Upper lobe of left lung (tissue), 6 donors: ENCODE measurements at regions not wholly inside any gene's neighbourhood (a gene's known extent, or its start where the extent isn't known, plus 50 kb on each side); places are given as distances from the start of the nearest gene placed in this dataset.

Source experiments
- ATAC-seq, 2 donors: fragments of 200-7000 bp; cut with Tn5 transposase; one replicate each; pipeline ENCODE4 v1.9.1; 2022; ENCODE audit warnings: mild to moderate bottlenecking in 2 of 2, moderate library complexity in 2 of 2; ENCODE audit not compliant: low FRiP score in 2 of 2
- DNase-seq, 2 donors: peaks; one replicate each; pipeline ENCODE4 v3.0.0-alpha.2; 2019 to 2020
- H3K27ac ChIP-seq, 4 donors: fragments of 200-600 bp; sonication (generic); one replicate each; pipeline ENCODE4 v1.5.1; 2016 to 2019
- H3K27me3 ChIP-seq, 4 donors: fragments of 200-600 bp; sonication (generic); one replicate each; pipeline ENCODE4 v1.5.1; 2017 to 2019
- H3K36me3 ChIP-seq, 4 donors: fragments of 200-600 bp; sonication (generic); one replicate each; pipeline ENCODE4 v1.5.1; 2016 to 2019
- H3K4me1 ChIP-seq, 4 donors: fragments of 200-600 bp; sonication (generic); one replicate each; pipeline ENCODE4 v1.5.1; 2018 to 2019
- H3K4me3 ChIP-seq, 4 donors: fragments of 200-600 bp; sonication (generic); one replicate each; pipeline ENCODE4 v1.5.1; 2017 to 2019; ENCODE audit warnings: mild to moderate bottlenecking in 2 of 4, moderate library complexity in 1 of 4
- H3K9me3 ChIP-seq, 4 donors: fragments of 200-600 bp; sonication (generic); one replicate each; pipeline ENCODE4 v1.5.1; 2018 to 2019
- EP300 ChIP-seq, 4 donors: sonication (generic); formaldehyde crosslinking; IDR thresholded peaks; one replicate each; pipeline ENCODE4 v1.5.1; 2017; ENCODE audit warnings: antibody characterized with exemption in 4 of 4, control low read depth in 2 of 4
- POLR2A ChIP-seq, 4 donors: fragments of 450-650 bp; IDR thresholded peaks; one replicate each; pipeline ENCODE4 v1.5.1; 2016 to 2017; ENCODE audit warnings: antibody characterized with exemption in 4 of 4, mild to moderate bottlenecking in 2 of 4
- POLR2AphosphoS5 ChIP-seq, 2 donors: sonication (generic); formaldehyde crosslinking; IDR thresholded peaks; one replicate each; pipeline ENCODE4 v1.5.1; 2017; ENCODE audit warnings: antibody characterized with exemption in 2 of 2
- WGBS, 2 donors: methylation state at CpG; one replicate each; pipeline ENCODE4 v1.1.5; 2017 to 2018; 5-methylcytosine and 5-hydroxymethylcytosine counted together
- TF ChIP-seq, protein P1 (sequence below), 6 experiments: fragments of 450-650 bp in 4 of 6; fragments of 200-600 bp in 2 of 6; sonication (generic) in 2 of 6; IDR thresholded peaks; one replicate each; pipeline ENCODE4 v1.5.1; 2016 to 2019; ENCODE audit warnings: antibody characterized with exemption in 6 of 6
- donor health status: DM: no; HTN: no; CAD: no; lungs with moderate emphysema.
- donor health status: DM: no; HTN: yes; CAD: no; lungs with severe emphysema.

DNA sequence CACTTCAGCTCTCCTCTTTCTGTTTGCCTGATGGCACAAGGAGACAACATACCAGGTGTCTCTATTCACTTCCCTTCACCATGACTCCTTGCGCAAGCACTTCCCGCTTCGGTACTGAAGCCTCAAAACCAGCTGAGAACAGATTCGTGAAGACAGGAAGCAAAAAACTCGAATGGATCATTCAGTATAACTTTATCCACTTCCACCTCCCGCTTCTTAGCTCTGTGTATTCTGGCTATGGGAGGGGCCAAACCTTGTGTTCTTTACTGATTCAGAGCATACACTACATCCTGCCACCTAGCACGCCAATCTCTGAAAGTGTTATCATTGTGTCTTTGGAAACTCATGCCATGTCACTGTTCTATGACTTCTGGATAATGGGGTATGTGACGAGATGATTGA, 62.2 kb upstream of the ADA2 start:
- Histone ChIP-seq H3K27ac (no peak overlapping the region), H3K4me3 (no peak overlapping the region), H3K36me3 (no peaks in the 10 kb centered on the region), H3K27me3 (no peaks in the 10 kb centered on the region), H3K9me3 (no peaks in the 10 kb centered on the region), H3K4me1 (no peaks in the 10 kb centered on the region)
- ATAC-seq: peak in 1 of 2 donors; percentile 19
- 49 to 60% methylated on average over 8 of the region's 8 CpGs for WGBS, 2 donors
- DNase-seq: no peak
- TF ChIP-seq, protein P1, sequence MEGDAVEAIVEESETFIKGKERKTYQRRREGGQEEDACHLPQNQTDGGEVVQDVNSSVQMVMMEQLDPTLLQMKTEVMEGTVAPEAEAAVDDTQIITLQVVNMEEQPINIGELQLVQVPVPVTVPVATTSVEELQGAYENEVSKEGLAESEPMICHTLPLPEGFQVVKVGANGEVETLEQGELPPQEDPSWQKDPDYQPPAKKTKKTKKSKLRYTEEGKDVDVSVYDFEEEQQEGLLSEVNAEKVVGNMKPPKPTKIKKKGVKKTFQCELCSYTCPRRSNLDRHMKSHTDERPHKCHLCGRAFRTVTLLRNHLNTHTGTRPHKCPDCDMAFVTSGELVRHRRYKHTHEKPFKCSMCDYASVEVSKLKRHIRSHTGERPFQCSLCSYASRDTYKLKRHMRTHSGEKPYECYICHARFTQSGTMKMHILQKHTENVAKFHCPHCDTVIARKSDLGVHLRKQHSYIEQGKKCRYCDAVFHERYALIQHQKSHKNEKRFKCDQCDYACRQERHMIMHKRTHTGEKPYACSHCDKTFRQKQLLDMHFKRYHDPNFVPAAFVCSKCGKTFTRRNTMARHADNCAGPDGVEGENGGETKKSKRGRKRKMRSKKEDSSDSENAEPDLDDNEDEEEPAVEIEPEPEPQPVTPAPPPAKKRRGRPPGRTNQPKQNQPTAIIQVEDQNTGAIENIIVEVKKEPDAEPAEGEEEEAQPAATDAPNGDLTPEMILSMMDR (IDR thresholded peaks at IDR 0.05): no peak
- TF ChIP-seq POLR2AphosphoS5 (IDR thresholded peaks at IDR 0.05) (no peak), POLR2A (IDR thresholded peaks at IDR 0.05) (no peak), EP300 (IDR thresholded peaks at IDR 0.05) (no peak)

DNA sequence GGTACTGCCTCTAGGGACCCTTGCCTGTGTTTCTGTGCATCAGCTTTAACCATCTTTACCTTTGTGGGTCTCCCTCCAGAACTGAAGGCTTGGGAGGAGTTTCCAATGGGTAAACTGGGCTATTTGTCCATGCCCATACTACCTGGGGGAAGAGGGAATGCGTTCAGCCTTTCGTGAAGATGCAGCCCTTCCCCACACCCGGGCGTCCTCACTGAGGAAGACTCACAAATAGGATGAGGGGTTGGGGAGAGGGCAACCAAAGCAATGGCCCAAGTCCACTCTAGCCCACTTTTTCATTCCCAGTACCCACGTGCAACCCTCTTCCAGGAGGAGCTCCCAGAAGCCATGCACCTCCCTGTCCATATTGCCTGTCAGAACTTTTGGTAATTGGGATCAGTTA, 61.8 kb upstream of the ADA2 start:
- no peak for DNase-seq
- no peak overlapping the region for H3K4me3 ChIP-seq
- H3K9me3 ChIP-seq: no peaks in the 10 kb centered on the region
- no peaks in the 10 kb centered on the region for H3K4me1 ChIP-seq
- no peak overlapping the region for H3K27ac ChIP-seq
- H3K27me3 ChIP-seq: no peaks in the 10 kb centered on the region
- TF ChIP-seq, protein P1 (IDR thresholded peaks at IDR 0.05): no peak
- TF ChIP-seq POLR2A (IDR thresholded peaks at IDR 0.05) (no peak), POLR2AphosphoS5 (IDR thresholded peaks at IDR 0.05) (no peak), EP300 (IDR thresholded peaks at IDR 0.05) (no peak)
- peak in 1 of 2 donors; percentile 12 for ATAC-seq
- no peaks in the 10 kb centered on the region for H3K36me3 ChIP-seq
- WGBS, 2 donors: 91 to 93% methylated on average over 5 of the region's 5 CpGs

DNA sequence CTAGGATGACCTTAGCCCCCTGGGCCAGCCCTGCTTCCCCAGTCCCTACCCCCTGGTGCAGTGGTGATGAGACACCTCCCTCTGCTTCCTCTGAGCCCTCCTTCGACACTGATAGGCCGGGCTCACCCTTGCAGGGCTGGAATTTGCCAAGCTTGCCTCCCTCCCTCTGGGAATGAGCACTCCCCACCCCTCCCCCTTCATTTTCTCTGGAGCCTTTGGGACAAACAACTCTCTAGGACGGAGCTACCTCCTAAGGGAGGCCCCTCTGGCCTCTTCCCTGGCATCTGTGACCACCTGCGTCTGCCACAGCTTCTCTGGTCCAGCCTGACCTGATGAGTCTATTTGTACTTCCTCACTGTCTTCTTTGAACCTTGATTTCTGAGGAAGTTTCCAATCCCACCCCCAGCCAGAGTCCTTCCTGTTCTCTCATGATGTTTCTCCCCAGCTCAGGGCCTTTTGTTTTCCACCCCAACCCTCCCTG, 53.3 kb upstream of the ADA2 start:
- H3K36me3 ChIP-seq: no peaks in the 10 kb centered on the region
- H3K4me3 ChIP-seq: no peak overlapping the region
- TF ChIP-seq, protein P1 (IDR thresholded peaks at IDR 0.05): no peak
- TF ChIP-seq POLR2AphosphoS5 (IDR thresholded peaks at IDR 0.05): no peak
- TF ChIP-seq POLR2A (IDR thresholded peaks at IDR 0.05): no peak
- no peak for TF ChIP-seq EP300 (IDR thresholded peaks at IDR 0.05)
- ATAC-seq: no peak
- WGBS, 2 donors: 65 to 83% methylated on average over 4 of the region's 4 CpGs
- H3K27me3 ChIP-seq: no peaks in the 10 kb centered on the region
- H3K27ac ChIP-seq: no peak overlapping the region
- H3K4me1 ChIP-seq: no peaks in the 10 kb centered on the region
- DNase-seq: no peak
- no peaks in the 10 kb centered on the region for H3K9me3 ChIP-seq

DNA sequence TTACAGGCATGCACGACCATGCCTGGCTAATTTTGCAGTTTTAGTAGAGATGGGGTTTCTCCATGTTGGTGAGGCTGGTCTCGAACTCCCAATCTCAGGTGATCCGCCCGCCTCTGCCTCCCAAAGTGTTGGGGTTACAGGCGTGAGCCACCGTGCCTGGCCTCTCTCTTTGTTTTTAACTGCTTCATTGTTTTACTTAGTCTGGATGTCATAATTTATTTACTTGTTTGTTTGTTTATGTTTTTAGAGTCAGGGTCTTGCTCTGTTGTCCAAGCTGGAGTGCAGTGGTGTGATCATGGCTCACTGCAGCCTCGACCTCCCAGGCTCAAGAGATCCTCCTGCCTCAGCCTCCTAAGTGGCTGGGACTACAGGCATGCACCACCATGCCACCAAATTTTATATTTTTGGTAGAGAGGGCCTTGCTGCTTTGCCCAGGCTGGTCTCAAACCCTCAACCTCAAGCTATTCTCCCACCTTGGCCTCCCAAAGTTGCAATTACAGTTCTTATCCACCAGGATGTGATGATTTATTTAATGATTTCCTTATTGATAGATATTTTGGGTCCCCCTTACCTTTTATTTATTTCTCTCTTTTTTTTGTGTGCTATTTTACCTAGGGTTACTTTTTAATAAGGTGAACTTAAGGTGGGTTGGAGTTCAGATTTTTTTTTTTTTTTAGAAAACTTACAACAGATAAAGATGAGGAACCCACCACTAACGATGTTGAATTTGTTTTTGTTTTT, 52.6 kb upstream of the ADA2 start:
- Histone ChIP-seq H3K27ac (no peak overlapping the region), H3K4me3 (no peak overlapping the region), H3K4me1 (no peaks in the 10 kb centered on the region), H3K36me3 (no peaks in the 10 kb centered on the region), H3K9me3 (no peaks in the 10 kb centered on the region), H3K27me3 (no peaks in the 10 kb centered on the region)
- no peak for ATAC-seq
- no peak for DNase-seq
- 88 to 93% methylated on average over 8 of the region's 8 CpGs for WGBS, 2 donors
- TF ChIP-seq EP300 (IDR thresholded peaks at IDR 0.05) (no peak), POLR2A (IDR thresholded peaks at IDR 0.05) (no peak), POLR2AphosphoS5 (IDR thresholded peaks at IDR 0.05) (no peak)
- TF ChIP-seq, protein P1 (IDR thresholded peaks at IDR 0.05): no peak
